GM18907 (cell line): ENCODE measurements at regions not wholly inside any gene's neighbourhood (a gene's known extent, or its start where the extent isn't known, plus 50 kb on each side); places are given as distances from the start of the nearest gene placed in this dataset.
A peak's percentile ranks its signal among the peaks of the same experiment; 100 is the strongest.

Experiments used
- ATAC-seq: cut with Tn5 transposase; IDR thresholded peaks from one replicate; pipeline ENCODE4 v1.9.1; 2021; ENCODE audit warnings: mild to moderate bottlenecking, moderate library complexity; ENCODE audit not compliant: unreplicated experiment

- ATAC-seq = peak; percentile 87
These were observed 379.3 kb upstream of the CBLB start for GRCh38 chr3:106247902-106248684.

GRCh38 chr3:106249159-106249558 is 380.3 kb upstream of the CBLB start:
- ATAC-seq = no peak

GRCh38 chr3:106249981-106250380 is 381.2 kb upstream of the CBLB start:
- no peak for ATAC-seq

GRCh38 chr3:106251160-106251892 is 382.5 kb upstream of the CBLB start:
- ATAC-seq = no peak

GRCh38 chr3:106255870-106256248 is 387.0 kb upstream of the CBLB start:
- ATAC-seq = peak; percentile 97

- peak; percentile 39 for ATAC-seq
These were observed 387.6 kb upstream of the CBLB start for GRCh38 chr3:106256249-106256957.

GRCh38 chr3:106257172-106257571 is 388.4 kb upstream of the CBLB start:
- no peak for ATAC-seq

- ATAC-seq = no peak
These were observed 392.6 kb upstream of the CBLB start for GRCh38 chr3:106261396-106261795.

GRCh38 chr3:106261915-106262683 is 393.3 kb upstream of the CBLB start:
- no peak for ATAC-seq

- ATAC-seq = no peak
These were observed 394.2 kb upstream of the CBLB start for GRCh38 chr3:106263011-106263410.

- no peak for ATAC-seq
These were observed 394.7 kb upstream of the CBLB start for GRCh38 chr3:106263546-106263945.

- ATAC-seq = no peak
These were observed 396.9 kb upstream of the CBLB start for GRCh38 chr3:106265704-106266103.

GRCh38 chr3:106268696-106269095 is 399.9 kb upstream of the CBLB start:
- ATAC-seq = peak; percentile 58

GRCh38 chr3:106272302-106272701 is 403.5 kb upstream of the CBLB start:
- ATAC-seq = no peak

GRCh38 chr3:106275592-106275991 is 406.8 kb upstream of the CBLB start:
- ATAC-seq = no peak

- ATAC-seq = no peak
These were observed 407.3 kb upstream of the CBLB start for GRCh38 chr3:106276151-106276550.

- no peak for ATAC-seq
These were observed 408.2 kb upstream of the CBLB start for GRCh38 chr3:106276755-106277612.

- no peak for ATAC-seq
These were observed 408.9 kb upstream of the CBLB start for GRCh38 chr3:106277731-106278130.

- no peak for ATAC-seq
These were observed 412.4 kb upstream of the CBLB start for GRCh38 chr3:106281221-106281620.

- no peak for ATAC-seq
These were observed 414.1 kb upstream of the CBLB start for GRCh38 chr3:106282943-106283342.
